ENCODE measurements at regions not wholly inside any gene's neighbourhood (a gene's known extent, or its start where the extent isn't known, plus 50 kb on each side); places are given as distances from the start of the nearest gene placed in this dataset.
"Not testable (repeated sequence)": the region's sequence is repeated elsewhere in the genome, so short reads cannot be mapped to it uniquely, and the experiment has no call there.

DNA sequence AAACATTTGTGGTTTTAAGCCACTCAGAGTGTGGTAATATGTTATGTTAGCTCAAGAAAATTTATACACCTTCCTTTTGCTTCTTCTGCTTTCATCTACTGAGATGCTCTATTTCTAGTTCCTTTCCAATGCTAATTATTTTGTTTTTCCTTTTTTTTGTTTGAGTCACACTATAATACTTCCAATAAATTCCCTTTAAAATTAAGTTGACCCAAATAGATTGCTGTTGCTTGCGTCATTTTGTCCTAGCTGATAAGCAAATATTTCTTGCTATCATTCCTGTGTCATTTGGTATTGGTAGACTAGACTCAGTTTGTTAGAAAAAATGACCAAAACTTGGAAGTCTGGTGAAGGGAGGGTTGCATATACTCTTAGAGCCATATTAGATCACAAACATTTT is 437.0 kb upstream of the CNTN6 start:
- DNase-seq (ENCODE audit: low read depth), result no peak

DNA sequence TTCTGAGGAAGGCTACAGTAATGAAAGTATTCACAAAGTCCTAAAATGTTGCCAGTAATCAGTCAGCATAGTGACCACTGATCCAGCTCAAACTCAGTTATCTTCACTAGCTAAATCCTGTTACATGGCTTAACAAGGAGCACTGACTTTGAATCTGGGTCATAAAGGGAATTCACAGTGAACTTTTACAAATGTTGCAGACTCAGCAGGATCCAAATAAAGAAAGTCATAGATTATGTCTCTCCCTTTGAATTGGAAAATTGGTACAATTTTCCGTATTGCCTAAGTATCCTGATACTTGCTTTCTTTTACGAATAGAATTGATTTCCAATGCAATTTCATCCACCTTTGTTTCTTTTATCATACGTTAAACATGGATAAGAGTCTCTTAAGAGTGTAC is 431.5 kb upstream of the CNTN6 start:
- DNase-seq (ENCODE audit: low read depth), result no peak

DNA sequence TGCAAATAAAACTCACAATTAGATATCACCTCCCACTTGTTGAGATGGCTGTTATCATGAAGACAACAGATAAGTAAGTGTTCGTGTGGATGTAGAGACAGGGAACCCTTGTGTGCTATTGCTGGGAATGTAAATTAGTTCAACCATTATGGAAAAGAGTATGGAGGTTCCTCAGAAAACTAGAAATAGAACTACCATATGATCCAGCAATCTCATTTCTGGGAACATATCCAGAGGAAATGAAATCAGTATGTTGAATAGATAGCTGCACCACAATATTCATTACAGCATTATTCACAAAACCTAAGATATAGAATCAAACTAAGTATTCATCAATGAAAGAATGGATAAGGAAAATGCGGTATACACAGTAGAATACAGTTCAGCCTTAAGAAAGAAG is 418.7 kb upstream of the CNTN6 start:
- DNase-seq (ENCODE audit: low read depth), result no peak

DNA sequence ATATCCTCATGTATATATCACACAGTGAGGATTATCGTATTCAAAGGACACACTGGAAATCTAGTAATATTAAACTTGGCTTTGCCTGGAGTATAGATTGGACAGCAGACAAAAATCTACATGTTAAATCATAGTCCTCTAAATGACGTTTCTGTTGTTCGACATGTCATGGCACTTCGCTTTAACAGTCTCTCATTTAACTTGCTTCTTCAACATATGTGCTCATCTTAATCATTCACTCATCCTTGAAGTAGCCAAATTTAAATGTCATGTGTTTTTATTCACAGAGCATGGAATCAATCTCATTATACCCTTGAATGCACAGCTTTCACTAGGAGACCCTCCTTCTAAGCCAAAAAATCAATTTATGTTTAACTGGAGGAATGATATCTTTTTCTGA is 417.0 kb upstream of the CNTN6 start:
- no peak for DNase-seq (ENCODE audit: low read depth)

DNA sequence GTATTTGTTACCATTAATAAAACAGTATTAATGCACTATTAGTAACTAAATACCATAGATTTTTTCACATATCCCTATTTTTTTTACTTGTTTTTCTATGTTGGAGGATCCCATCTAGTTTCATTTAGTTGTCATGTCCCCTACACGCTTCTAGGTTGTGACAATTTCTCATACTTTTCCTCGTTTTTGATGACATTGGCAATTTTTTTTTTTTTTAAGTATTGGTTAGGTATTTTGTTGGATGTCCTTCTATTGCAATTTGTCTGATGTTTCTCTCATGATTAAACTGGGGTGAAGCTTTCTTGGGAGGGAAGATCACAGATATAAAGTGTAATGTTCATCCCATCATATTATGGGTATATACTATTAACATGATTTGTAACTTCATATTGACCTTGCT is 409.1 kb upstream of the CNTN6 start:
- DNase-seq (ENCODE audit: low read depth), result no peak

DNA sequence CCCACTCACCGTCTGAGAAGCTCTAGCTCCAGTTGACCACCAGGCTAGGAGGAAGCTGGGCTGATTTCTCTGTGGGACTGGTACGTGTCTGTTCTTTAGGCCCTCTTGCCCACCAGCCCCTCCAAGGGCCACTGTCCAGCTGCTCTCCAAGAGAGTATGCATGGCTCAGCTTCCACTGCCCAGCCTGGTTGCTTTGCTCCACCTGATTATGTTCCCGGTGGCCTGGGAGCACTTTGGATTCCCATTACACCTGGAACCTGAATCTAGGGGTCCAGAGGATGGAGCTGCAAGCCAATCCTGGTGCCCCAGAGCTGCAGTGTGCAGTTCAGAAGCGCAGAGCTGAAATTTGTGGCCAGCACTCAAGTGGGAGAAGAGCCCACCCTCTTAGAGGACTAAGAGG is 402.1 kb upstream of the CNTN6 start:
- no peak for DNase-seq (ENCODE audit: low read depth)

DNA sequence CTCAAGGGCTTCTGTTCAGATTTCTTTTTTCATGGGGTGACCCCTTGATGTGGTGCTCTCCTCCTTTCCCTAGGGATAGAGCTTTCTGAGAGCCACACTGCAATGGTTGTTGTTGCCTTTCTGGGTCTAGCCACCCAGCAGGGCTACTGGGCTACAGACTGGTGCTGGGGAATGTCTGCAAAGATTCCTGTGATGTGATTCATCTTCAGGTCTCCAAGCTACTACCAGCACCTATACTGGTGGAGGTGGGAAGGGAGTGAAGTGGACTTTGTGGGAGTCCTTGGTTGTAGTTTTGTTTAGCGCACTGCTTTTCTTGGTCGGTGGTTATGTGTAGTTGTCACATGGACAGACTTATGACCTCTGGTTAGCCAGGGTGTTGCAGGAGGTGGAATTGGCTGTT is 392.3 kb upstream of the CNTN6 start:
- DNase-seq (ENCODE audit: low read depth), result no peak

DNA sequence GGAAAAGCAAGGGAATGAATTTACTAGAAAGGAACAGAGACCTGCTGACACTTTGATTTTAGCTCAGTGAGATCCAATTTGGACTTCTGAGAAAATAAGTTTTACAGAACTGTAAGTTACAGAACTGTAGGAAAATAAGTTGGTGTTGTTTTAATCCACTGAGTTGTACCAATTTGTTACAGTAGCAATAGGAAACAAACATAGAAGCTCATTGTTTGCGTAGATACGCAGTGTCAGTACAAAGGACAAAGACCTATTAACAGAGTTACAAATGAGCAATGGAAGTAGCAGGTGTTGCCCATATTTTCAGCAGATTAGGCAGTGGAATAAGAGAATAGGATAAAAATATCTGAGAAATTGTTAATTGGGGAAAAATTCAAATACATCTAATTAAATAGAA is 385.8 kb upstream of the CNTN6 start:
- DNase-seq (ENCODE audit: low read depth), result no peak

DNA sequence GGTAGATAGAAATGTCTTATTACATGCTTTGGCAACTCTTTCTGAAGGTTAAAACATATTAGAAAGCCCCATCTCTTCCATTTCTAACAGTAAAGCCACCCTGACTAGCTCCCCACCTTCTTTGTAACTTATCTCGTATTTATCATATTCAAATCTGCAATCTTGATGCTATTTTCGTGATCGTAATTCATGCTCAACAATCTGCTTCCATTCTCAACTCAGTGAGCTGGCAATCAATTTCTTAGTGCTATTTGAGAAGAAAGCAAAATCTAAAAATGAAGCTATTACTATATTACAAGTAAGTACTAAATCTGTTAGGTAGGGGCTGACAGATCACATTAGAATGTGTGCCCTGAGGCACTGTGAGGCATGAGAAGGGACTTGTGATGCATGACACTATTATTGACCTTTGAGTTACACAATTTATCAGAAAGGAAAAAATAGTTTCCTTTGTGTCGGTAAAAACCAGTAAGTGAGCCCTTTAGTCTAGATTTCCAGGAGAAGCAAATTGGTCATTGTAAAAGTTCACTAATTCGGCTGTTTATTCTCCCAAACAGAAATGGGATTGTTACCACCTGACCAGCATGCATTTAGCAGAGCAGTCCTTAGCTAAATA is 379.7 kb upstream of the CNTN6 start:
- DNase-seq (ENCODE audit: low read depth), result no peak

DNA sequence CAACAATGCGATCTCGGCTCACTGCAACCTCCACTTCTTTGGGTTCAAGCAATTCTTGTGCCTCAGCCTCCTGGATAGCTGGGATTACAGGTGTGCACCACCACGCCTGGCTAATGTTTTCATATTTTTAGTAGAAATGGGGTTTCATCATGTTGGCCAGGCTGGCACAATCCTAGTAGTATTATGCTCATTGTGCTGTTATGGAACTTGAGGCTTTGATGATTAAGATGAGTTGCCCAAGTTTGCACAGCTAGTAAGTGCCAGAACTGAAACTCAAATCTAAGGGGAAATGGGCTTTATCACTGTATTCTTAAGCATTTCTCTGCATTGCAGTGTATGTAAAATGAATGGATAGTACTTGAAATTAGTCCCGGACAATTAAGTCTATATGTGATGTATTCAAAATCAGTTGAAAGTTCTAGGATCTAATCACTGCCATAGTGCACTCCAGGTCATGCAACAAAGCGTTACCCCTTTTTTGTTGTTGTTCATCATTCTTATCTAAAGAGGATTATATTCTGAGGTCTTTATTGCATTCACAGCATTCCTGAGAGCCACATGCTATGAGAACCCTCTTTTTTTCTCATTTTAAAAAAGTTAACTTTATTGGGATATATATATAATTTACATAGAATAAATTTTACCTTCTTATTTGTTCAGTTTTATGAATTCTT is 378.7 kb upstream of the CNTN6 start:
- no peak for DNase-seq (ENCODE audit: low read depth)

DNA sequence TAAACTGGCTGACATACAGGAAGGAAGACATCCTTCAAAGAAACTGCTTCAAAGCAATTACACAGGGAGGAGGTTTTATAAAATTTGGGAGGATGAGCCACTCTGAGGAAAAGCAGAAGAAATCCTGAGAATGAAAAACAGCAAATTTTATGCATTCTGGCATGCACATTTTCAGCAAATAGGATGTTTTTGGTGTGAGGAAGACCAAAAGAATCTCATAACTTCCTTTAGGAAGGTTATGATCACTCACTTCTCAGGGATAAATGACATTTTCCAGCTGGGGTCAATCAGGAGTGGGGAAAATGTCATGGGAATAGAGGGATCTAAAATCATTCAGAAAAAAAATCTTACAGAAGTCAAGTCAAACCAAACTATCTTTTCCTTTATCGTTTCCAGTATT is 371.7 kb upstream of the CNTN6 start:
- DNase-seq (ENCODE audit: low read depth), result no peak

DNA sequence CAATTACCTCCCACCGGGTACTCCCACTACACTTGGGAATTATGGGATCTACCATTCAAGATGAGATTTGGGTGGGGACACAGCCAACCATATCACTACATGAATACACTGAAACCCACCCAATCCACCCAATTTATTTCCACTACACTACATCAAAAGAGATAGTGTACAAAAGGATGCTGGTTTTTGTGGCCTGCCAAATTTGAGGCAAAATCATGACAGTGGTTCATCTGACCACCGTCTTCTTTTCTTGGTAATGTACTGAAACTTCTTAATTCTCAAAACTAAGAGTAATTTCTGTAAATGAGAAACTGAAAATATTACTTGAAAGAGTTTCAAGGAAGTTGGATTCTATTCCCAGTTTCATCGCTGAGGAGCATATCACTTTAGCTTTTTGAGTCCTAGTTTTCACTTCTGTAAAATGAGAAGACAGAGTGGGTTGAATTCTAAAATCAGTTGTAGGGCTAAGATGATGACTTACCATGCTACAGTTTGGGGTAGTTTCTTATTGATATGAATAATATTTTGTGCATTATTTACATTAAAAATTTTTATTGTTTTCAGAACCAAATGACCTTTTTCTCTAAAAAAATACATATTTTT is 360.4 kb upstream of the CNTN6 start:
- no peak for DNase-seq (ENCODE audit: low read depth)

DNA sequence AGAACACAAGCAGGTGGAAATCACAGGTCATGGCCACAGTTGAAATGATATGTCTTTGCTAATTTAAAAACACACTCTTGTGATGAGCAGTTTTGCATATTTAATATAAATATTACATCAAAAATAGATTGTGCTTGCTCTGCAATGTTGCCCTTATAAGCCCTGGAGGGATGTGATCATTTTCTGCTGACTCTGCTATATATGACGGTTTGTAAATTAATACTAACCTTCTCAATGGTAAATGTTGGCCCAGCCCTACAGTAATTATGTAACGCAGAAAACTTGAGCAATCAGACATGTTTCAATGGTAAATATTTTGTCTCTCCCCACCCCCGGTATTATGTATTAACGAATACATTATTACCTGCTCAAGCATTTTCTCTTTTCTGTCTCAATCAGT is 359.5 kb upstream of the CNTN6 start:
- no peak for DNase-seq (ENCODE audit: low read depth)

DNA sequence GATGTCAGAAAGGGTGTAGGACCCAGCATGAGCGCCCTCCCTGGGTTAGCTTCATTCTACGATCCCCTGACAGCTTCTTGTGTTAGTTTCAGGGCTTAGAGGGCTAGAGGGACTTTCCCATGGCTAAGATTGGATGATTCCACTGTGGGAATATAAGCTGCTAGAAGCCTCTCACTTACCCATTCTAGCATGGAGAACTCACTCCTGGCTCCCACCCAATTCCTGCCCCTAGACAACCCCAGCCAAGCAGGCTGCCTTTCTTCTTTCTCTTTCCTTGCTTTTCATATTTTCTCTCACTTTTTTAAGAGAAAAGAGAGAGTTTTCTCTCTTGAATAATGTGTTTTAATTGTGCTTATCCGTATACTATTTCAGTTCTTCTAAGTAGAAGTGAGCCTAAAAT is 335.1 kb upstream of the CNTN6 start:
- no peak for DNase-seq (ENCODE audit: low read depth)

DNA sequence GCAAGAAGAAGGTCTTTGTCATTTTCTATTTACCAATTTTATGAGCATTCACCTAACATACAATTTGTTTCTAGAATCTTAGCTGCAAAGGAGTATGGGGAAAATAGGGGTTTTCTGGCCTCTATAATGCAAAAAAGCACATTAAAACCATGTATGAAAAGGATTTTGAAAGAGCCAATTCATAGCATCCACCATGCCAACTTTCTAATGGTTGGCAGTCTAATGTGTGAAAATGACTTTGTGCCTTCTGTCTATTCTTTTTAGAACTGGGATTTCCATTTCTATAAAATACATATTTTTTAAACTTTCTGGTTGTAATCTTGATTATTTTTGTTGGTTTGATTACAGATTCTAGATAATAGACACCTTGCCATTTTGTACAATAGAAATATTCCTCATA is 333.7 kb upstream of the CNTN6 start:
- no peak for DNase-seq (ENCODE audit: low read depth)

DNA sequence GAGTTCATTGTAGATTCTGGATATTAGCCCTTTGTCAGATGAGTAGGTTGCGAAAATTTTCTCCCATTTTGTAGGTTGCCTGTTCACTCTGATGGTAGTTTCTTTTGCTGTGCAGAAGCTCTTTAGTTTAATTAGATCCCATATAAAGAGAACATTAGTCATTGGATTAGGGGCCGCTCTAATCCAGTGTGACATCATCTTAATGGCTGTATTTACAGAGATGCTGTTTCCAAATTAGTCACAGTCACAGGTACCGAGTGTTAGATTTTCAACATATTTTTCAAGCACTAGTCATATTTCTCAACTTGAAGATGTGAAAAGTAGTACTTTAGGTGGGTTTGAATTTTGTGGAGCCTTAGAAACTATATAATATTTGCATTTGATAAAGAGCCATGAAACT is 319.4 kb upstream of the CNTN6 start:
- DNase-seq (ENCODE audit: low read depth), result not testable (repeated sequence)

DNA sequence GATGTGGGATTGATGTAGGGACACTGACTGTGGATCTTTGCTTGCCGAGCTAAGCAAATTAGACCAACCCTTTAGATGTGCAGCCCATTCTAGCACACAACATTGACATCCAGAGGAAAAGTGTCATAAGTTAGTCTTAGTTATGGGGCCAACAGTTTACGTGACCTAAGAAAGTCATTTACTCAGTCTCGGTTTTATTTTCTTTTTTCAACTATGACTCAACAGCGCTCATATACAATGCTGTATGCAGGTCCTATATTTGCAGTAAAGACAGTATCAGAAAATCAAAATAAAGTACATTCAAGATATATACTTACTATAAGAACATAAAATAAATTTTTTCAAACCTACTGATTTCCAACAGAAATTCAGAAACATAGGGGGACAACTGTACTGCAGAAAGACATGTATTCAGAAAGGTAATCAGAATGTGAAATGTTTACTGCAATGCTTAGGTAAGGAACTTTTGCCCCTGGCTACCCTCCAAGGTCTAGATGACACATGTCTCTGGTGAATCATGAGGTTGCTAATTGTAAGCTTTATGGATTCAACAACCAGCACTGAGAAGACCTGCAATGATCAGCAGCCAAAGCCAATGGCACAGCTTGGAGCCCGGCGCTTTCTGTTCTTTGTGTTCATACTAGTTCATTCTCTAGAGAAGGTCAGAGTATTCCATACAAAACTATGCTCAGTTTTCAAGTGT is 317.5 kb upstream of the CNTN6 start:
- no peak for DNase-seq (ENCODE audit: low read depth)

DNA sequence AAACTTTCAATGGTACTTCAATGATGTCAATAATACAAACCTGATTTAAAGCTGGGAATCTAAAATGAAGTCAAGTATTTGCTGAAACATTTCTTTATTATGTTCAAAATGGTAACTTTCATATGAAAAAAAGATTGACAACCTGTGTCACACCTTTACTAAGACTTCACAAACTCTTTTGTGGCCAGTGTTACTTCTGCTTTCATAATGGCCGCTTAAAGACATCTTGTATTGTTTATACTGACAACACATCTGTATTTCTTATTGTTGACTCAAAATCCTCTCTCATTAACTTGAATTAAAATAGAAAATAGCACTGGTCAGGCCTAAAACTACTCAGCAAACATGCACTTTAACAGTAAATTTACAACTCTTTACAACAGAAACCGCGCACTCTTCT is 312.3 kb upstream of the CNTN6 start:
- DNase-seq (ENCODE audit: low read depth), result no peak

DNA sequence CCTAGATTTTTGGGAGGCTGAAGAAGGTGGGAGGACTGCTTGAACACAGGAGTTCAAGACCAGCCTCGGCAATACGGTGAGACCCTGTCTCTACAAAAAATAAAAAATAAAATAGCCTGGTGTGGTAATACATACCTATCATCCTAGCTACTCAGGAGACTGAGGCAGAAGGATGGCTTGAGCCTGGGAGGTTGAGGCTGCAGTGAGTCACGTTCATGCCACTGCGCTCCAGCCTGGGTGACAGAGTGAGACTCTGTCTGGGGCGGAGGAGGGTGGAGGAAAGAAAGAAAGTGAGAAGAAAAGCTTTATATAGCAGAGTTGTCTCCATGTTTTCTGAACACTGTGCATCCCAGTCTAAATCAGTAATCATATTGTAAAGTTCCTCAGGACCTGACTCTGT is 301.4 kb upstream of the CNTN6 start:
- DNase-seq (ENCODE audit: low read depth), result no peak

DNA sequence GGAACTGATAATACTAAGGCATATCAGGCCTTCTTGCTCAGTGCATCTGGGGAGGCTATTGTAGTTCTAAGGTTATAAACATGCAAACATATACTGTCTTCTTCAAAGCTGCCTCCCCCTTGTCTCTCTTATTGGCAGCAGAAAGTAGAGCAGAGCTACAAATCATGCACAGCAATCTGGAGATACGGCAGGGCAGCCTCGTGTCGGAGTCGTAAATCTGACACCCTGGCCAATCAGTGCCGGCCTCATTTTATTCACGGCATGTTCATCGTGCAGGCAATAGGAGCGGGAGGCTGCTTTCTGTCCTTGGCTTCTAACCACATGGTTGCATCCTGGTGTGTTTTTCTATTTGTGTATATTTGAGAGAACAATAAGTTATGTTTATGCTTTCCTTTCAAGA is 300.2 kb upstream of the CNTN6 start:
- no peak for DNase-seq (ENCODE audit: low read depth)

DNA sequence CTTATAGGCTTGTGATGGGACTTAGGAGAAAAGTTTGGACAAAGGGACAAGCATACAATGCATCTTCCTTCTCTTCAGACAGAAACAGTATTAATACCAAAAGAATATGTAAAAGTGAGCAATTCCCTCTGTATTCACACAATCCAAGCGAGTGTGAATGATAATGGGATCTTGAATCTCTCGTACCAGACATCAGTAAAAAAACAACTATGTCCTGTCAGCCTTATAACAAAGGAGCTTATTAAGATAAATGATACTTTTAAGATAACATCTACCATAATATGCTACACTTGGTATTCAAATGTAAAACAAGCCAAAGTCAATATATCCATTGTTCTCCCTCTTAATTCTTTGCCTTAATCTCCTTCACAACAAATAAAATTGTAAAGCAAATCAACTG is 288.6 kb upstream of the CNTN6 start:
- DNase-seq (ENCODE audit: low read depth), result no peak

DNA sequence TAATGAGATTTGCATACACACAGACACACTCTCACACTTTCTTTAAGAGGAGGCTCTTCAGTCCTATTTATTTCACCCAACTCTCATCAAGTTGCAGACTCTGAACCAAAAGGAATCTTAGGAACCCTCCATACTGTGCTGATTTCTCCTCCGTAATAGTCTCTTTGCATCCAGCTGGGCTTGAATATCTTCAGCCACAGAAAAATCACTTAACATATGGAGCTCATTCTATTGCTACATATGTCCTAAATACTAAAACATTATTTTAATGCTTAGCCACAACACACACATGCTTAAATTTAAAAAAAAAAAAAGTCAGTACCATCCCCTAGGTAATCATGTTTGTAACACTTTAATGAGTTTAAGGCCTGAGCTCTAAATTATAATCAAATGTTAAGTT is 287.5 kb upstream of the CNTN6 start:
- DNase-seq (ENCODE audit: low read depth), result no peak

DNA sequence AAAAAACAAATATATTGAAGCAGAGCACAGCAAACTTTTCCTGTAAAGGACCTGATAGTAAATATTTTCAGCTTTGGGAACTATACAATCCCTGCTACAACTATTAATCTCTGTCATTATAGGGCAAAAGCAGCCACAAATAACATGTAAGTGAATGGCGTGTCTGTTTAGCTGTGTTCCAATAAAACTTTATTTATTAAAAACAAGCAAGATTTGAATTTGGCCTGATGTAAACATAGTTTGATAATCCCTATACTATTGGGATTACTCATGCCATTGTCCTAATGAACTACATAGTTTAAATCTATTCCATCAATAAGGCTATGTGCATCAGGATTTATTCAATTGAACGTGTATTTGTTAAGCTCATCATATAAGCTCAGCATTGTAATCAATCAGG is 286.8 kb upstream of the CNTN6 start:
- DNase-seq (ENCODE audit: low read depth), result no peak
